Tibial nerve (tissue), 4 donors: ENCODE measurements at regions not wholly inside any gene's neighbourhood (a gene's known extent, or its start where the extent isn't known, plus 50 kb on each side); places are given as distances from the start of the nearest gene placed in this dataset.
A peak's percentile ranks its signal among the peaks of the same experiment; 100 is the strongest.

Source experiments
- DNase-seq, 2 donors: peaks; one replicate each; pipeline ENCODE4 v3.0.0-alpha.2; 2019; ENCODE audit warnings: low spot score in 2 of 2
- H3K27ac ChIP-seq, 4 donors: fragments of 200-600 bp; sonication (generic) in 3 of 4; one replicate each; pipeline ENCODE4 v1.5.1; 2017 to 2019; ENCODE audit warnings: mild to moderate bottlenecking in 1 of 4
- H3K27me3 ChIP-seq, 2 donors: fragments of 200-600 bp; sonication (generic) in 1 of 2; one replicate each; pipeline versions ENCODE4 v1.5.1 to v1.6.0; 2017 to 2019
- H3K36me3 ChIP-seq, 3 donors: fragments of 200-600 bp; sonication (generic); one replicate each; pipeline ENCODE4 v1.5.1; 2018 to 2019
- H3K4me1 ChIP-seq, 4 donors: fragments of 200-600 bp; sonication (generic) in 3 of 4; one replicate each; pipeline ENCODE4 v1.5.1; 2017 to 2019
- H3K4me3 ChIP-seq, 4 donors: fragments of 200-600 bp; sonication (generic) in 3 of 4; one replicate each; pipeline ENCODE4 v1.5.1; 2017 to 2019; ENCODE audit warnings: mild to moderate bottlenecking in 1 of 4, moderate library complexity in 1 of 4
- H3K9me3 ChIP-seq, 4 donors: fragments of 200-600 bp; sonication (generic) in 3 of 4; one replicate each; pipeline ENCODE4 v1.5.1; 2017 to 2019
- EP300 ChIP-seq, 2 donors: sonication (generic); formaldehyde crosslinking; IDR thresholded peaks; one replicate each; pipeline ENCODE4 v1.6.1; 2017; ENCODE audit warnings: antibody characterized with exemption in 2 of 2, mild to moderate bottlenecking in 1 of 2
- POLR2A ChIP-seq, 2 donors: fragments of 450-650 bp; IDR thresholded peaks; one replicate each; pipeline ENCODE4 v1.6.1; 2017; ENCODE audit warnings: antibody characterized with exemption in 2 of 2, mild to moderate bottlenecking in 2 of 2, moderate library complexity in 2 of 2
- WGBS, 2 donors: methylation state at CpG; one replicate each; pipeline ENCODE4 v1.1.5; 2018; 5-methylcytosine and 5-hydroxymethylcytosine counted together
- TF ChIP-seq, protein P1 (sequence below), 5 experiments: fragments of 200-600 bp in 3 of 5; fragments of 450-650 bp in 2 of 5; sonication (generic) in 3 of 5; IDR thresholded peaks; one replicate each; pipeline ENCODE4 v1.5.1; 2016 to 2019; ENCODE audit warnings: antibody characterized with exemption in 5 of 5, mild to moderate bottlenecking in 3 of 5, moderate library complexity in 2 of 5

DNA sequence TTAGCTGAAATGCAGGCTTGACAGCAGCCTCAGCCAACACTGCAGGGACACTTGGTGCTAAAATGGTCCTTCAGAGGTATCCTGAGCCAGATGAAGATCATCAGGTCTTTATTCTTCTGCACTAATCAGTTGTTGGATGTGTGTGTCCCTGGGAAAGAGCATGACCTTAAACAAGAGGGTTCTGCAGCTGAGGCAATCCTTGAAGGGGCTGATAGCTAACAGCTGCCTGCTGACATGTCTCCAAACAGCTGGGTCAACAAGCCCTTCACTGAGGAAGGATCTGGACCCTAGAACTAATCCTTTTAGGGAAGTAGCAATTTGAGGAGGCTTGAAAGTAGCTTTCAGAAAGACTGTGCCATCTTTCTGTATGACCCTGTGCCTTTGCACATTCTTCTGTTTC lies 376.3 kb upstream of the ACTBL2 start:
- H3K4me1 ChIP-seq, result peaks cover 0 to 14% (median 0%) of the 10 kb centered on the region in 4 donors
- H3K27ac ChIP-seq, result no peak overlapping the region
- TF ChIP-seq EP300 (IDR thresholded peaks at IDR 0.05) (peak in 1 of 2 donors; percentile 28), POLR2A (IDR thresholded peaks at IDR 0.05) (no peak)
- TF ChIP-seq, protein P1, sequence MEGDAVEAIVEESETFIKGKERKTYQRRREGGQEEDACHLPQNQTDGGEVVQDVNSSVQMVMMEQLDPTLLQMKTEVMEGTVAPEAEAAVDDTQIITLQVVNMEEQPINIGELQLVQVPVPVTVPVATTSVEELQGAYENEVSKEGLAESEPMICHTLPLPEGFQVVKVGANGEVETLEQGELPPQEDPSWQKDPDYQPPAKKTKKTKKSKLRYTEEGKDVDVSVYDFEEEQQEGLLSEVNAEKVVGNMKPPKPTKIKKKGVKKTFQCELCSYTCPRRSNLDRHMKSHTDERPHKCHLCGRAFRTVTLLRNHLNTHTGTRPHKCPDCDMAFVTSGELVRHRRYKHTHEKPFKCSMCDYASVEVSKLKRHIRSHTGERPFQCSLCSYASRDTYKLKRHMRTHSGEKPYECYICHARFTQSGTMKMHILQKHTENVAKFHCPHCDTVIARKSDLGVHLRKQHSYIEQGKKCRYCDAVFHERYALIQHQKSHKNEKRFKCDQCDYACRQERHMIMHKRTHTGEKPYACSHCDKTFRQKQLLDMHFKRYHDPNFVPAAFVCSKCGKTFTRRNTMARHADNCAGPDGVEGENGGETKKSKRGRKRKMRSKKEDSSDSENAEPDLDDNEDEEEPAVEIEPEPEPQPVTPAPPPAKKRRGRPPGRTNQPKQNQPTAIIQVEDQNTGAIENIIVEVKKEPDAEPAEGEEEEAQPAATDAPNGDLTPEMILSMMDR (IDR thresholded peaks at IDR 0.05), result no peak
- peak in 1 of 2 donors; percentile 17 for DNase-seq
- no peaks in the 10 kb centered on the region for H3K27me3 ChIP-seq
- no peaks in the 10 kb centered on the region for H3K36me3 ChIP-seq
- no peaks in the 10 kb centered on the region for H3K9me3 ChIP-seq
- no peak overlapping the region for H3K4me3 ChIP-seq

DNA sequence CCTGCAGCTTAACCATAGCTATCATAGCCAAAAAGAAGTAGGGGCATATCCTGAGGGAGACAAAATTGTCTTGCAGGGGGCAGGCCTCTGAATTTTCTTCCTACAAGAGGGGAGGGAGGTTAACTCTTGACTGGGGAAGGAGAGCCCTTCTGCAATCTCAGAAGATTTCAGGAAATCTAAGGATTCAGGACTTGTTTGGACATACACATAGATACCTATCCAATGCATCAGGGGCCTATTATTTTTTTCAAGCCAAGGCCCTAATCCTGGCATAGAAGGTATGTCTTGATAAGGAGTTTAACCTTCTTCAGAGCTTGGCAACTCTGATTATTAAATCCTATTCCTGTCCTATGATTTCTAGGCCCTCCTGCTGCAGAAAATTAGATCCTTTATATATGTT lies 375.1 kb upstream of the ACTBL2 start:
- Histone ChIP-seq H3K4me3 (no peak overlapping the region), H3K27me3 (no peaks in the 10 kb centered on the region), H3K36me3 (no peaks in the 10 kb centered on the region), H3K9me3 (no peaks in the 10 kb centered on the region), H3K27ac (no peak overlapping the region), H3K4me1 (peaks cover 0 to 10% (median 0%) of the 10 kb centered on the region in 4 donors)
- no peak for DNase-seq
- TF ChIP-seq EP300 (IDR thresholded peaks at IDR 0.05) (no peak), POLR2A (IDR thresholded peaks at IDR 0.05) (no peak)
- TF ChIP-seq, protein P1 (IDR thresholded peaks at IDR 0.05), result no peak

DNA sequence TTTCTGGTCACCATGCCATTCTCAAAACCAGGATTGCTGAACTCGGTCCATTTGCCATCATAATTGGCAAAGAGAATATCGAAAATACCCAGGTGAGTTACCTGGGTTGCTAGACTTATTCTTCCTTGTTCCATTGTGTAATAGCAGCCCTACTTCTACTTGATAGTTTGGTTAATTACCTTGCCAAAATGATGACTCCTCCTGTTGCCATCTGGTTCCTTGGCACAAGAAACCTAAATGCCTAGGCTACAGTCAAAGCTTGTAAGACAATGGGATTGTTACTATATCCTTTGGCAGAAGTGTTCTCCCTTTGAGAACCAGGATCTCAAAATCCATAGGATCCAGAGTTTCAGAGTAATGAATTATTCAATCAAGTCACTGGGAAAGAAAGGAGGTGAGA lies 373.2 kb upstream of the ACTBL2 start:
- no peak for DNase-seq
- H3K9me3 ChIP-seq, result no peaks in the 10 kb centered on the region
- 95 to 97% methylated on average over 2 of the region's 2 CpGs for WGBS, 2 donors
- H3K4me3 ChIP-seq, result no peak overlapping the region
- H3K27ac ChIP-seq, result no peak overlapping the region
- H3K4me1 ChIP-seq, result peaks cover 0 to 8% (median 0%) of the 10 kb centered on the region in 4 donors
- H3K36me3 ChIP-seq, result no peaks in the 10 kb centered on the region
- no peaks in the 10 kb centered on the region for H3K27me3 ChIP-seq
- TF ChIP-seq EP300 (IDR thresholded peaks at IDR 0.05) (no peak), POLR2A (IDR thresholded peaks at IDR 0.05) (no peak)
- TF ChIP-seq, protein P1 (IDR thresholded peaks at IDR 0.05), result no peak

DNA sequence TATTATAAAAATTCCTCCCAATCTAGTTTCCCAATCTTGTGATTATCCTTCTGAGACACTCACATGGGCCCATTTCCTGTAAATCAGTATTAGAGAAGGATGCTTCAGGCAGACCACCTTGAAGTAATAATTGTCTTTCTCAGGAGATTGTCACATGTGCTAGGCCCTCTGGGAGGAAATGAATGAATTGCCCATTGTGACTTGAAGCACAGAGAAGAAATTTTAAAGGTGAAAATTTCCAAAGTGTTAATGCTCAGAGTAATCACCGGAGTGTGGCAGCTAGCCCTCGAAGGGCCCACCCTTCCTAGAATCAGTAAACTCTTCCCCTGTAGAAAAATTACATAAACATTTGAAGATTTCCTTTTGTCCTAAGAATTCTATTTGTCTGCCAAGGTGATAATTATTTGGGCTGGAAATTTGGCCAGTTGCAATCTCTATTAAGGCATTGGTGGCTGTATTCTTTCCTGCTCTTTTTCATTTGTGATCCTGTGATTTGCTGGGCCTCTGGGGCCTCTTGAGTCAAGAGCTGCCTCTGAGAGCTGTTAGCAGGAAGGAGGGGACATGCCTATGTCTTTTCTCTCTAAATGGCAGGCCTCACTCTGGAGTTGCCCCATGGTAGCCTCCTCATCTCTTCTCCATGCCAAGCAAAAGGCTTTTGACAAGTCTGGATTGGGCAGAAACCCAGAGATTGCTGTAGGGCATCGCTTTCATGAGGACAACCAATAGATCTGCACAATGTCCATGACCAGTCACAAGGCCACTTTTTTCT lies 371.5 kb upstream of the ACTBL2 start:
- Histone ChIP-seq H3K9me3 (no peaks in the 10 kb centered on the region), H3K27ac (no peak overlapping the region), H3K4me3 (no peak overlapping the region), H3K36me3 (no peaks in the 10 kb centered on the region), H3K27me3 (no peaks in the 10 kb centered on the region), H3K4me1 (peaks cover 0 to 8% (median 0%) of the 10 kb centered on the region in 4 donors)
- WGBS, 2 donors, result 69 to 74% methylated on average over 3 of the region's 3 CpGs
- TF ChIP-seq POLR2A (IDR thresholded peaks at IDR 0.05), result no peak
- TF ChIP-seq, protein P1 (IDR thresholded peaks at IDR 0.05), result no peak
- TF ChIP-seq EP300 (IDR thresholded peaks at IDR 0.05), result no peak
- no peak for DNase-seq

DNA sequence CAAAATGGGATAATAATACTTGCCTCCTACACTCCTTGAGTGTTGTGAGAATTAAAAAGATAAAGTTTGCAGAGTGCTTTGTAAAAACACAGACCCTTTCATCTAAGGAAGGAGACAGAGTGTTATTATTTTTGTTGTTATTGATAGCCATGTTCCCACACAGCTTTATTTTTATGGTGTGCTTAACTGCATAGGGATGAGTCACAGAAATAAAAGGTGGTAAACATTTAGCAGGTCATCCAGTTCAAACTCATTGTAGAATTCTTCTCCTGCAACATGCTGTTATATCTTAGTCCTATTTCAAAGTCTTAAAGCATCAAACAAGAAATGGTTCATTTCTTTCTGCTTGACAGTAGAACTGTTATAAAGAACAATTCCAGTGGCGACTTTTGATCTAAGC lies 367.5 kb upstream of the ACTBL2 start:
- no peak for DNase-seq
- TF ChIP-seq, protein P1 (IDR thresholded peaks at IDR 0.05), result no peak
- TF ChIP-seq POLR2A (IDR thresholded peaks at IDR 0.05), result no peak
- no peak for TF ChIP-seq EP300 (IDR thresholded peaks at IDR 0.05)
- Histone ChIP-seq H3K27me3 (no peaks in the 10 kb centered on the region), H3K9me3 (no peaks in the 10 kb centered on the region), H3K4me3 (no peak overlapping the region), H3K36me3 (no peaks in the 10 kb centered on the region), H3K4me1 (peaks cover 0 to 8% (median 0%) of the 10 kb centered on the region in 4 donors), H3K27ac (no peak overlapping the region)
- WGBS, 2 donors, result 63 to 64% methylated on average over 1 of the region's 1 CpG
